HCT116 (cell line): ENCODE measurements at regions not wholly inside any gene's neighbourhood (a gene's known extent, or its start where the extent isn't known, plus 50 kb on each side); places are given as distances from the start of the nearest gene placed in this dataset.

ENCODE experiments used
- ATAC-seq: fragments of 200-7000 bp; cut with Tn5 transposase; 2 replicates; pipeline ENCODE4 v1.9.1; 2020; ENCODE audit warnings: mild to moderate bottlenecking, moderate library complexity
- BruUV-seq: library from RNA; stranded (reverse); fragments of 400-500 nt; replicated peaks from 2 replicates; lab custom pipeline; 2021; lab: Mats Ljungman, UMichigan
- CTCF ChIA-PET: fragments of 300-600 bp; sonication (Branson Sonifier 250); formaldehyde crosslinking; loops from one replicate; lab custom pipeline; 2021; ENCODE audit warnings: antibody characterized with exemption; lab: Charles Lee
- POLR2A ChIA-PET: fragments of 300-600, 350-600 bp; sonication (Branson Sonifier 250); formaldehyde crosslinking; loops from one replicate; lab custom pipeline; 2021; ENCODE audit warnings: antibody characterized with exemption; lab: Charles Lee
- RAD21 ChIA-PET, 2 experiments: fragments of 300-600 bp; sonication (Branson Sonifier 250); formaldehyde crosslinking; loops; one replicate each; lab custom pipeline; 2023; ENCODE audit warnings: low total read pairs in 2 of 2; ENCODE audit not compliant: uncharacterized antibody in 2 of 2, unreplicated experiment in 2 of 2, low non-redundant PET in 1 of 2; lab: Charles Lee
- DNase-seq: peaks from one replicate; pipeline ENCODE4 v3.0.0-alpha.2; 2010; ENCODE audit warnings: low read depth, low spot score
- H2AFZ ChIP-seq: fragments of 200-600 bp; shearing (Covaris generic), sonication (generic); 2 replicates; pipeline ENCODE4 v1.6.1; 2017; ENCODE audit warnings: low read depth, mixed run types, mixed read lengths, antibody characterized with exemption, low read length; ENCODE audit not compliant: poor library complexity, severe bottlenecking
- H3K27ac ChIP-seq: 2 replicates; pipeline ENCODE4 v1.5.1; 2012; ENCODE audit warnings: low read depth, low read length
- H3K27me3 ChIP-seq: fragments of 200-600 bp; sonication (generic); 2 replicates; pipeline ENCODE4 v1.6.1; 2016; ENCODE audit warnings: mixed run types, low read length, mixed read lengths; ENCODE audit not compliant: insufficient read depth
- H3K36me3 ChIP-seq, 2 experiments: fragments of 200-500 bp in 1 of 2; fragments of 200-600 bp in 1 of 2; sonication (Bioruptor generic) in 1 of 2; sonication (generic) in 1 of 2; 2 replicates each; pipeline versions ENCODE4 v1.5.1 to v1.6.1; 2014 to 2016; ENCODE audit warnings: low read length in 2 of 2, inconsistent platforms in 1 of 2, mixed read lengths in 1 of 2, mixed run types in 1 of 2; ENCODE audit not compliant: insufficient read depth in 2 of 2, control insufficient read depth in 1 of 2
- H3K4me1 ChIP-seq, 2 experiments: fragments of 200-600 bp in 1 of 2; sonication (generic) in 1 of 2; 2 replicates each; pipeline versions ENCODE4 v1.5.1 to v1.6.1; 2012 to 2017; ENCODE audit warnings: low read length in 2 of 2, inconsistent platforms in 1 of 2, mild to moderate bottlenecking in 1 of 2, mixed read lengths in 1 of 2, mixed run types in 1 of 2, moderate library complexity in 1 of 2; ENCODE audit not compliant: insufficient read depth in 2 of 2, control insufficient read depth in 1 of 2
- H3K4me2 ChIP-seq: fragments of 200-600 bp; sonication (generic); 2 replicates; pipeline ENCODE4 v1.6.1; 2017; ENCODE audit warnings: mixed run types, low read length, mixed read lengths
- H3K4me3 ChIP-seq, 2 experiments: fragments of 200-600 bp in 1 of 2; sonication (generic) in 1 of 2; replicated peaks in 1 of 2; 2 replicates each; pipeline ENCODE4 v1.5.1; 2011 to 2016; ENCODE audit warnings: low read length in 2 of 2, control low read depth in 1 of 2, low read depth in 1 of 2, mild to moderate bottlenecking in 1 of 2, mixed read lengths in 1 of 2, mixed run types in 1 of 2
- H3K79me2 ChIP-seq: fragments of 200-600 bp; sonication (generic); 2 replicates; pipeline ENCODE4 v1.6.1; 2017; ENCODE audit warnings: mild to moderate bottlenecking, mixed run types, low read length, moderate library complexity, mixed read lengths; ENCODE audit not compliant: insufficient read depth
- H3K9ac ChIP-seq: fragments of 200-600 bp; sonication (generic); 2 replicates; pipeline ENCODE4 v1.6.1; 2016; ENCODE audit warnings: low read length, mixed read lengths
- H3K9me2 ChIP-seq: fragments of 200-600 bp; sonication (generic), shearing (Covaris generic); 2 replicates; pipeline ENCODE4 v1.6.1; 2017; ENCODE audit warnings: mixed run types, mild to moderate bottlenecking, moderate library complexity; ENCODE audit not compliant: insufficient read depth
- H3K9me3 ChIP-seq, 2 experiments: fragments of 200-500 bp in 1 of 2; fragments of 200-600 bp in 1 of 2; sonication (Bioruptor generic) in 1 of 2; sonication (generic) in 1 of 2; 2 replicates each; pipeline ENCODE4 v1.6.1; 2014 to 2017; ENCODE audit warnings: low read length in 2 of 2, mixed read lengths in 2 of 2, inconsistent platforms in 1 of 2, low read depth in 1 of 2, mild to moderate bottlenecking in 1 of 2, mixed run types in 1 of 2, moderate library complexity in 1 of 2; ENCODE audit not compliant: control insufficient read depth in 1 of 2, insufficient read depth in 1 of 2
- H4K20me1 ChIP-seq: fragments of 200-600 bp; sonication (generic), shearing (Covaris generic); 2 replicates; pipeline ENCODE4 v1.6.1; 2017; ENCODE audit warnings: mixed run types, mild to moderate bottlenecking, moderate library complexity; ENCODE audit not compliant: insufficient read depth
- CBX3 ChIP-seq: IDR thresholded peaks from 2 replicates; pipeline ENCODE4 v1.6.1; 2012; ENCODE audit warnings: low read depth
- CTCF ChIP-seq, 3 experiments: fragments of 200-600 bp in 1 of 3; sonication (generic) in 1 of 3; IDR thresholded peaks in 2 of 3; conservative IDR thresholded peaks in 1 of 3; 2 replicates each; pipeline ENCODE4 v1.5.1; 2012 to 2017; ENCODE audit warnings: low read depth in 2 of 3, low read length in 2 of 3, antibody characterized with exemption in 1 of 3, borderline replicate concordance in 1 of 3, control low read depth in 1 of 3, mild to moderate bottlenecking in 1 of 3, mixed read lengths in 1 of 3, mixed run types in 1 of 3, moderate library complexity in 1 of 3; ENCODE audit not compliant: insufficient read depth in 1 of 3
- ELF1 ChIP-seq: IDR thresholded peaks from 2 replicates; pipeline ENCODE4 v1.6.1; 2012; ENCODE audit warnings: low read depth, borderline replicate concordance
- EZH2 ChIP-seq: fragments of 200-600 bp; sonication (generic); IDR thresholded peaks from 2 replicates; pipeline ENCODE4 v1.6.1; 2017; ENCODE audit warnings: antibody characterized with exemption, mixed run types
- EZH2phosphoT487 ChIP-seq: fragments of 200-600 bp; IDR thresholded peaks from 2 replicates; pipeline ENCODE4 v1.6.1; 2018; ENCODE audit warnings: antibody characterized with exemption, borderline replicate concordance
- FOSL1 ChIP-seq: IDR thresholded peaks from 2 replicates; pipeline ENCODE4 v1.6.1; 2012; ENCODE audit warnings: low read depth
- JUND ChIP-seq: IDR thresholded peaks from 2 replicates; pipeline ENCODE4 v1.6.1; 2012
- MAX ChIP-seq: IDR thresholded peaks from 2 replicates; pipeline ENCODE4 v1.6.1; 2012
- POLR2A ChIP-seq: IDR thresholded peaks from 2 replicates; pipeline ENCODE4 v1.7.0; 2011; ENCODE audit warnings: borderline replicate concordance; ENCODE audit not compliant: insufficient read depth, insufficient read length; ENCODE audit errors: extremely low read depth
- RAD21 ChIP-seq: IDR thresholded peaks from 2 replicates; pipeline ENCODE4 v1.6.1; 2012; ENCODE audit warnings: low read depth, mild to moderate bottlenecking
- REST ChIP-seq: IDR thresholded peaks from 2 replicates; pipeline ENCODE4 v1.6.1; 2012; ENCODE audit warnings: low read depth
- SIN3A ChIP-seq: IDR thresholded peaks from 2 replicates; pipeline ENCODE4 v1.6.1; 2012; ENCODE audit warnings: low read depth
- SP1 ChIP-seq: IDR thresholded peaks from 2 replicates; pipeline ENCODE4 v1.6.1; 2012; ENCODE audit warnings: low read depth
- SRF ChIP-seq: IDR thresholded peaks from 2 replicates; pipeline ENCODE4 v1.6.1; 2012; ENCODE audit warnings: low read depth
- TCF7L2 ChIP-seq: IDR thresholded peaks from 2 replicates; pipeline ENCODE4 v1.7.0; 2011; ENCODE audit warnings: borderline replicate concordance, inconsistent platforms; ENCODE audit not compliant: insufficient read depth, insufficient read length; ENCODE audit errors: extremely low read depth
- YY1 ChIP-seq: IDR thresholded peaks from 2 replicates; pipeline ENCODE4 v1.6.1; 2011; ENCODE audit warnings: low read length, low read depth, moderate library complexity, mild to moderate bottlenecking; ENCODE audit not compliant: insufficient replicate concordance; ENCODE audit errors: extremely low read depth
- ZBTB33 ChIP-seq: IDR thresholded peaks from 2 replicates; pipeline ENCODE4 v1.6.1; 2011; ENCODE audit warnings: mild to moderate bottlenecking, low read length, moderate library complexity; ENCODE audit not compliant: insufficient replicate concordance; ENCODE audit errors: extremely low read depth
- ZFX ChIP-seq: fragments of 450-650 bp; IDR thresholded peaks from 2 replicates; pipeline ENCODE4 v1.6.1; 2017
- ZNF274 ChIP-seq: fragments of 200-500 bp; sonication (Bioruptor generic); IDR thresholded peaks from 2 replicates; pipeline ENCODE4 v1.6.1; 2014; ENCODE audit warnings: mild to moderate bottlenecking, low read depth, low read length, inconsistent platforms
- intact Hi-C: fragments of 100-400 bp; cut with micrococcal nuclease; formaldehyde crosslinking; loops from 2 replicates; pipeline ENCODE4 v1.10.0; 2022

GRCh38 chr2:74036010-74036409 lies 51.3 kb downstream of the TET3 start:
- Histone ChIP-seq H4K20me1 (0 out of 2 replicates have a peak, but pooled peaks cover 11% of the 10 kb centered on the region), H3K36me3 (no peaks in the 10 kb centered on the region), H2AFZ (no peak overlapping the region), H3K9ac (no peak overlapping the region), H3K79me2 (peaks cover 82% of the 10 kb centered on the region), H3K9me2 (no peaks in the 10 kb centered on the region), H3K27ac (no peak overlapping the region)
- ATAC-seq (no peak), DNase-seq (no peak)
- CTCF ChIA-PET, result no interaction called here
- BruUV-seq, result no TSS peak
- no peak for TF ChIP-seq ZNF274
- TF ChIP-seq ZBTB33, result no peak
- TF ChIP-seq EZH2phosphoT487, result no peak
- TF ChIP-seq REST, result no peak
- TF ChIP-seq JUND, result no peak
- no peak for TF ChIP-seq POLR2A
- no peak for TF ChIP-seq ZFX
- no peak for TF ChIP-seq FOSL1
- no peak for TF ChIP-seq CBX3
- TF ChIP-seq TCF7L2, result no peak
- no peak for TF ChIP-seq CTCF (IDR thresholded peaks at IDR 0.05 in 2 of 3, conservative IDR thresholded peaks at IDR 0.05 in 1 of 3; ENCODE audit: borderline replicate concordance in 1 of 3, insufficient read depth in 1 of 3, low read depth in 2 of 3, low read length in 2 of 3)
- no peak for TF ChIP-seq MAX
- no peak for TF ChIP-seq ELF1
- no peak for TF ChIP-seq EZH2
- TF ChIP-seq SP1, result no peak
- no peak for TF ChIP-seq RAD21
- no peak for TF ChIP-seq SRF
- TF ChIP-seq SIN3A, result no peak
- TF ChIP-seq YY1, result no peak
- TF ChIP-seq, all 23 proteins: peak for 0
- Histone ChIP-seq H3K27me3 (no peaks in the 10 kb centered on the region), H3K4me1 (no peaks in the 10 kb centered on the region), H3K4me3 (no peak overlapping the region), H3K9me3 (no peaks in the 10 kb centered on the region), H3K4me2 (no peak overlapping the region)
- POLR2A ChIA-PET, result no interaction called here
- intact Hi-C loops, result no loop called here
- RAD21 ChIA-PET, result no interaction called here
